ENCODE measurements at regions not wholly inside any gene's neighbourhood (a gene's known extent, or its start where the extent isn't known, plus 50 kb on each side); places are given as distances from the start of the nearest gene placed in this dataset.

DNA sequence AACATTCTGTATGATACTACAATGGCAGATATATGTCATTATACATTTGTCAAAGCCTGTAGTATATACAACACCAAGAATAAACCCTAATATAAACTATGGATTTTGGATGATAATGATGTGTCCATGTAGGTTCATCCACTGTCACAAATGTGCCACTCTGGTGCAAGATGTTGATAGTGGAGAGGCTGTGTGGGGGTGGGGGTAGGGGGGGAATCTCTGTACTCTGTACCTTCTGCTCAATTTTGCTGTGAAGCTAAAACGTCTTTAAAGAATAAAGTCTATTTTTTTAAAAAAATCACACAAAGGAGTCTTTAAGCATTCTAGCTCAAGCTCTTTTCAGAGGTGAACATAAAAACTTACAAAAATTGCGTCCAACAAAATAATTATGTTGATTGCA is 88.2 kb upstream of the ABI3BP start:
- FAIRE-seq (no peak), ATAC-seq (no peak), DNase-seq (ENCODE audit: low read depth, low spot score) (no peak)
- 24% methylated on average over 2 of the region's 2 CpGs for WGBS (ENCODE audit: insufficient coverage, insufficient replicate concordance, low lambda C conversion rate, missing lambda C conversion rate)
- POLR2A ChIA-PET = no interaction called here
- CTCF ChIA-PET = interaction anchor here (1.3 to 1.7 kb wide), 2 partner anchors 9 to 11 kb away, joined by 4 to 9 read pairs; no protein-coding TSS in a partner anchor
- Histone ChIP-seq H3K36me3 (ENCODE audit: control insufficient read depth in 2 of 2, insufficient read depth in 2 of 2, low read length in 1 of 2) (no peaks in the 10 kb centered on the region), H4K20me1 (ENCODE audit: control insufficient read depth, insufficient read depth) (no peaks in the 10 kb centered on the region), H3K4me1 (ENCODE audit: control insufficient read depth, insufficient read depth, low read length) (no peaks in the 10 kb centered on the region), H3K9me3 (replicated peaks; ENCODE audit: control insufficient read depth, insufficient read depth, low read length) (no peaks in the 10 kb centered on the region), H3K9ac (ENCODE audit: control insufficient read depth, insufficient read depth, low read length) (no peak overlapping the region), H3K4me3 (no peak overlapping the region), H3K27me3 (replicated peaks in 1 of 2; ENCODE audit: control insufficient read depth in 2 of 2, insufficient read depth in 2 of 2, low read length in 1 of 2) (no peaks in the 10 kb centered on the region), H3K4me2 (ENCODE audit: control insufficient read depth, insufficient read depth) (no peak overlapping the region), H3K79me2 (ENCODE audit: control insufficient read depth, insufficient read depth, low read length) (no peaks in the 10 kb centered on the region), H3K27ac (ENCODE audit: control insufficient read depth, insufficient read depth) (no peak overlapping the region), H2AFZ (ENCODE audit: control insufficient read depth, low read depth, low read length) (no peak overlapping the region)
- SMC1A ChIA-PET (ENCODE audit: uncharacterized antibody, unreplicated experiment) = interaction anchor here (0.6 kb wide), 1 partner anchor 24 kb away, joined by 3 read pairs; no protein-coding TSS in a partner anchor
- intact Hi-C loops (cut with micrococcal nuclease; ENCODE audit: unreplicated experiment) (no loop called here), in situ Hi-C loops (cut with MboI) (no loop called here)
- RAD21 ChIA-PET (ENCODE audit: unreplicated experiment) = no interaction called here
- BruUV-seq (replicated peaks) = no TSS peak
- no peak for TF ChIP-seq RAD51 (IDR thresholded peaks at IDR 0.05)
- no peak for TF ChIP-seq CHD2 (IDR thresholded peaks at IDR 0.05; ENCODE audit: borderline replicate concordance, low read depth, low read length)
- no peak for TF ChIP-seq KAT2A (conservative IDR thresholded peaks at IDR 0.05; ENCODE audit: control insufficient read depth, low read depth, low read length)
- TF ChIP-seq GATAD2B (conservative IDR thresholded peaks at IDR 0.05; ENCODE audit: low read depth) = no peak
- TF ChIP-seq, protein P1, sequence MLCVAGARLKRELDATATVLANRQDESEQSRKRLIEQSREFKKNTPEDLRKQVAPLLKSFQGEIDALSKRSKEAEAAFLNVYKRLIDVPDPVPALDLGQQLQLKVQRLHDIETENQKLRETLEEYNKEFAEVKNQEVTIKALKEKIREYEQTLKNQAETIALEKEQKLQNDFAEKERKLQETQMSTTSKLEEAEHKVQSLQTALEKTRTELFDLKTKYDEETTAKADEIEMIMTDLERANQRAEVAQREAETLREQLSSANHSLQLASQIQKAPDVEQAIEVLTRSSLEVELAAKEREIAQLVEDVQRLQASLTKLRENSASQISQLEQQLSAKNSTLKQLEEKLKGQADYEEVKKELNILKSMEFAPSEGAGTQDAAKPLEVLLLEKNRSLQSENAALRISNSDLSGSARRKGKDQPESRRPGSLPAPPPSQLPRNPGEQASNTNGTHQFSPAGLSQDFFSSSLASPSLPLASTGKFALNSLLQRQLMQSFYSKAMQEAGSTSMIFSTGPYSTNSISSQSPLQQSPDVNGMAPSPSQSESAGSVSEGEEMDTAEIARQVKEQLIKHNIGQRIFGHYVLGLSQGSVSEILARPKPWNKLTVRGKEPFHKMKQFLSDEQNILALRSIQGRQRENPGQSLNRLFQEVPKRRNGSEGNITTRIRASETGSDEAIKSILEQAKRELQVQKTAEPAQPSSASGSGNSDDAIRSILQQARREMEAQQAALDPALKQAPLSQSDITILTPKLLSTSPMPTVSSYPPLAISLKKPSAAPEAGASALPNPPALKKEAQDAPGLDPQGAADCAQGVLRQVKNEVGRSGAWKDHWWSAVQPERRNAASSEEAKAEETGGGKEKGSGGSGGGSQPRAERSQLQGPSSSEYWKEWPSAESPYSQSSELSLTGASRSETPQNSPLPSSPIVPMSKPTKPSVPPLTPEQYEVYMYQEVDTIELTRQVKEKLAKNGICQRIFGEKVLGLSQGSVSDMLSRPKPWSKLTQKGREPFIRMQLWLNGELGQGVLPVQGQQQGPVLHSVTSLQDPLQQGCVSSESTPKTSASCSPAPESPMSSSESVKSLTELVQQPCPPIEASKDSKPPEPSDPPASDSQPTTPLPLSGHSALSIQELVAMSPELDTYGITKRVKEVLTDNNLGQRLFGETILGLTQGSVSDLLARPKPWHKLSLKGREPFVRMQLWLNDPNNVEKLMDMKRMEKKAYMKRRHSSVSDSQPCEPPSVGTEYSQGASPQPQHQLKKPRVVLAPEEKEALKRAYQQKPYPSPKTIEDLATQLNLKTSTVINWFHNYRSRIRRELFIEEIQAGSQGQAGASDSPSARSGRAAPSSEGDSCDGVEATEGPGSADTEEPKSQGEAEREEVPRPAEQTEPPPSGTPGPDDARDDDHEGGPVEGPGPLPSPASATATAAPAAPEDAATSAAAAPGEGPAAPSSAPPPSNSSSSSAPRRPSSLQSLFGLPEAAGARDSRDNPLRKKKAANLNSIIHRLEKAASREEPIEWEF (IDR thresholded peaks at IDR 0.05; ENCODE audit: insufficient replicate concordance, low read depth, low read length) = no peak
- no peak for TF ChIP-seq DPF2 (IDR thresholded peaks at IDR 0.05)
- no peak for TF ChIP-seq IRF4 (IDR thresholded peaks at IDR 0.05; ENCODE audit: low read depth, low read length)
- TF ChIP-seq CBX3 (IDR thresholded peaks at IDR 0.05; ENCODE audit: borderline replicate concordance, low read depth) = no peak
- TF ChIP-seq, protein P2, sequence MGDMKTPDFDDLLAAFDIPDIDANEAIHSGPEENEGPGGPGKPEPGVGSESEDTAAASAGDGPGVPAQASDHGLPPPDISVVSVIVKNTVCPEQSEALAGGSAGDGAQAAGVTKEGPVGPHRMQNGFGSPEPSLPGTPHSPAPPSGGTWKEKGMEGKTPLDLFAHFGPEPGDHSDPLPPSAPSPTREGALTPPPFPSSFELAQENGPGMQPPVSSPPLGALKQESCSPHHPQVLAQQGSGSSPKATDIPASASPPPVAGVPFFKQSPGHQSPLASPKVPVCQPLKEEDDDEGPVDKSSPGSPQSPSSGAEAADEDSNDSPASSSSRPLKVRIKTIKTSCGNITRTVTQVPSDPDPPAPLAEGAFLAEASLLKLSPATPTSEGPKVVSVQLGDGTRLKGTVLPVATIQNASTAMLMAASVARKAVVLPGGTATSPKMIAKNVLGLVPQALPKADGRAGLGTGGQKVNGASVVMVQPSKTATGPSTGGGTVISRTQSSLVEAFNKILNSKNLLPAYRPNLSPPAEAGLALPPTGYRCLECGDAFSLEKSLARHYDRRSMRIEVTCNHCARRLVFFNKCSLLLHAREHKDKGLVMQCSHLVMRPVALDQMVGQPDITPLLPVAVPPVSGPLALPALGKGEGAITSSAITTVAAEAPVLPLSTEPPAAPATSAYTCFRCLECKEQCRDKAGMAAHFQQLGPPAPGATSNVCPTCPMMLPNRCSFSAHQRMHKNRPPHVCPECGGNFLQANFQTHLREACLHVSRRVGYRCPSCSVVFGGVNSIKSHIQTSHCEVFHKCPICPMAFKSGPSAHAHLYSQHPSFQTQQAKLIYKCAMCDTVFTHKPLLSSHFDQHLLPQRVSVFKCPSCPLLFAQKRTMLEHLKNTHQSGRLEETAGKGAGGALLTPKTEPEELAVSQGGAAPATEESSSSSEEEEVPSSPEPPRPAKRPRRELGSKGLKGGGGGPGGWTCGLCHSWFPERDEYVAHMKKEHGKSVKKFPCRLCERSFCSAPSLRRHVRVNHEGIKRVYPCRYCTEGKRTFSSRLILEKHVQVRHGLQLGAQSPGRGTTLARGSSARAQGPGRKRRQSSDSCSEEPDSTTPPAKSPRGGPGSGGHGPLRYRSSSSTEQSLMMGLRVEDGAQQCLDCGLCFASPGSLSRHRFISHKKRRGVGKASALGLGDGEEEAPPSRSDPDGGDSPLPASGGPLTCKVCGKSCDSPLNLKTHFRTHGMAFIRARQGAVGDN (IDR thresholded peaks at IDR 0.05) = no peak
- no peak for TF ChIP-seq SMC3 (IDR thresholded peaks at IDR 0.05; ENCODE audit: borderline replicate concordance, low read length)
- no peak for TF ChIP-seq NFIC (IDR thresholded peaks at IDR 0.05; ENCODE audit: low read depth, low read length)
- TF ChIP-seq PKNOX1 (IDR thresholded peaks at IDR 0.05) = no peak
- TF ChIP-seq ATF3 (IDR thresholded peaks at IDR 0.05; ENCODE audit: borderline replicate concordance, extremely low read depth, low read depth, low read length) = no peak
- TF ChIP-seq, protein P3, sequence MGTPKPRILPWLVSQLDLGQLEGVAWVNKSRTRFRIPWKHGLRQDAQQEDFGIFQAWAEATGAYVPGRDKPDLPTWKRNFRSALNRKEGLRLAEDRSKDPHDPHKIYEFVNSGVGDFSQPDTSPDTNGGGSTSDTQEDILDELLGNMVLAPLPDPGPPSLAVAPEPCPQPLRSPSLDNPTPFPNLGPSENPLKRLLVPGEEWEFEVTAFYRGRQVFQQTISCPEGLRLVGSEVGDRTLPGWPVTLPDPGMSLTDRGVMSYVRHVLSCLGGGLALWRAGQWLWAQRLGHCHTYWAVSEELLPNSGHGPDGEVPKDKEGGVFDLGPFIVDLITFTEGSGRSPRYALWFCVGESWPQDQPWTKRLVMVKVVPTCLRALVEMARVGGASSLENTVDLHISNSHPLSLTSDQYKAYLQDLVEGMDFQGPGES (IDR thresholded peaks at IDR 0.05) = no peak

Data from GM12878 (cell line).